Neural cell (in vitro differentiated cells): ENCODE measurements at regions not wholly inside any gene's neighbourhood (a gene's known extent, or its start where the extent isn't known, plus 50 kb on each side); places are given as distances from the start of the nearest gene placed in this dataset.

ENCODE experiments used
- H2AFZ ChIP-seq: fragments of 200-600, 300-800 bp; sonication (generic), shearing (Covaris generic); 2 replicates; pipeline ENCODE4 v1.6.0; 2014; ENCODE audit warnings: low read depth, mild to moderate bottlenecking, antibody characterized with exemption, low read length, moderate library complexity
- H3F3A ChIP-seq: fragments of 200-600 bp; shearing (Covaris generic); 2 replicates; pipeline ENCODE4 v1.6.1; 2016; ENCODE audit warnings: mild to moderate bottlenecking, moderate library complexity, mixed read lengths, antibody characterized with exemption, low read length; ENCODE audit not compliant: insufficient read depth, poor library complexity, severe bottlenecking
- H3K27ac ChIP-seq: fragments of 200-600, 300-800 bp; sonication (generic), shearing (Covaris generic); 2 replicates; pipeline ENCODE4 v1.5.1; 2014; ENCODE audit warnings: mild to moderate bottlenecking, low read length, moderate library complexity
- H3K27me3 ChIP-seq: fragments of 300-800, 200-600 bp; sonication (generic), shearing (Covaris generic); 2 replicates; pipeline ENCODE4 v1.6.0; 2014; ENCODE audit warnings: mild to moderate bottlenecking, low read depth, low read length, moderate library complexity; ENCODE audit not compliant: insufficient read depth
- H3K36me3 ChIP-seq: fragments of 300-800, 200-600 bp; sonication (generic), shearing (Covaris generic); 2 replicates; pipeline ENCODE4 v1.5.1; 2014; ENCODE audit warnings: mild to moderate bottlenecking, antibody characterized with exemption, low read length, moderate library complexity; ENCODE audit not compliant: insufficient read depth
- H3K4me2 ChIP-seq: fragments of 300-800, 200-600 bp; sonication (generic), shearing (Covaris generic); 2 replicates; pipeline ENCODE4 v1.6.0; 2014; ENCODE audit warnings: mild to moderate bottlenecking, low read length
- H3K4me3 ChIP-seq: fragments of 300-800, 200-600 bp; sonication (generic), shearing (Covaris generic); 2 replicates; pipeline ENCODE4 v1.5.1; 2014; ENCODE audit warnings: mild to moderate bottlenecking, low read length, moderate library complexity
- H3K79me2 ChIP-seq: fragments of 200-600 bp; shearing (Covaris generic); replicated peaks from 2 replicates; pipeline ENCODE4 v1.6.0; 2014; ENCODE audit warnings: mild to moderate bottlenecking, low read length, moderate library complexity; ENCODE audit not compliant: insufficient read depth
- H3K9ac ChIP-seq: fragments of 300-800, 200-600 bp; sonication (generic), shearing (Covaris generic); 2 replicates; pipeline ENCODE4 v1.6.1; 2016; ENCODE audit warnings: mild to moderate bottlenecking, low read length, mixed read lengths
- H3K9me2 ChIP-seq: fragments of 200-600 bp; shearing (Covaris generic); 2 replicates; pipeline ENCODE4 v1.6.1; 2016; ENCODE audit warnings: mild to moderate bottlenecking, low read length, mixed read lengths; ENCODE audit not compliant: insufficient read depth
- H3K9me3 ChIP-seq: fragments of 200-600, 300-800 bp; sonication (generic), shearing (Covaris generic); 2 replicates; pipeline ENCODE4 v1.6.1; 2016; ENCODE audit warnings: mild to moderate bottlenecking, mixed run types, low read length, moderate library complexity, mixed read lengths
- H4K20me1 ChIP-seq: fragments of 200-600 bp; shearing (Covaris generic); 2 replicates; pipeline ENCODE4 v1.6.1; 2016; ENCODE audit warnings: mild to moderate bottlenecking, mixed run types; ENCODE audit not compliant: insufficient read depth
- CTCF ChIP-seq: fragments of 450-650 bp; IDR thresholded peaks from 2 replicates; pipeline ENCODE4 v1.5.1; 2014; ENCODE audit warnings: antibody characterized with exemption, mild to moderate bottlenecking, moderate library complexity; ENCODE audit not compliant: poor library complexity, severe bottlenecking
- EP300 ChIP-seq: fragments of 450-650 bp; conservative IDR thresholded peaks from 2 replicates; pipeline ENCODE4 v1.6.1; 2014; ENCODE audit warnings: antibody characterized with exemption, mild to moderate bottlenecking, moderate library complexity; ENCODE audit not compliant: poor library complexity, severe bottlenecking
- EZH2 ChIP-seq: fragments of 200-600, 300-800 bp; shearing (Covaris generic), sonication (generic); IDR thresholded peaks from 2 replicates; pipeline ENCODE4 v1.6.1; 2014; ENCODE audit warnings: antibody characterized with exemption, low read length, borderline replicate concordance, mild to moderate bottlenecking; ENCODE audit not compliant: insufficient read depth, poor library complexity, severe bottlenecking
- MXI1 ChIP-seq: fragments of 450-650 bp; conservative IDR thresholded peaks from 2 replicates; pipeline ENCODE4 v1.6.1; 2014; ENCODE audit warnings: antibody characterized with exemption, mild to moderate bottlenecking; ENCODE audit not compliant: poor library complexity, severe bottlenecking
- POLR2AphosphoS5 ChIP-seq: IDR thresholded peaks from 2 replicates; pipeline ENCODE4 v1.6.1; 2012
- RAD21 ChIP-seq: fragments of 450-650 bp; conservative IDR thresholded peaks from 2 replicates; pipeline ENCODE4 v1.6.1; 2014; ENCODE audit warnings: antibody characterized with exemption, mild to moderate bottlenecking, moderate library complexity
- REST ChIP-seq: IDR thresholded peaks from 2 replicates; pipeline ENCODE4 v1.6.1; 2012; ENCODE audit warnings: borderline replicate concordance
- SMC3 ChIP-seq: fragments of 450-650 bp; conservative IDR thresholded peaks from 2 replicates; pipeline ENCODE4 v1.6.1; 2014; ENCODE audit warnings: antibody characterized with exemption, mild to moderate bottlenecking, moderate library complexity; ENCODE audit not compliant: poor library complexity
- TAF1 ChIP-seq: IDR thresholded peaks from 2 replicates; pipeline ENCODE4 v1.6.1; 2012; ENCODE audit warnings: low read depth

- H3K27me3 ChIP-seq: no peaks in the 10 kb centered on the region
These were observed 1015.1 kb upstream of the EEF2KMT start for GRCh38 chr16:6112700-6113099.

GRCh38 chr16:6111390-6111789, 1013.8 kb upstream of the EEF2KMT start:
- no peak overlapping the region for H3K4me3 ChIP-seq
- H3K36me3 ChIP-seq: no peaks in the 10 kb centered on the region
- H3K27me3 ChIP-seq: no peaks in the 10 kb centered on the region
- H3K9ac ChIP-seq: no peak overlapping the region
- H3K27ac ChIP-seq: no peak overlapping the region
- peaks cover 14% of the 10 kb centered on the region for H3F3A ChIP-seq
- no peaks in the 10 kb centered on the region for H3K9me2 ChIP-seq
- no peaks in the 10 kb centered on the region for H4K20me1 ChIP-seq
- H2AFZ ChIP-seq: no peak overlapping the region
- peaks cover 21% of the 10 kb centered on the region for H3K79me2 ChIP-seq
- H3K4me2 ChIP-seq: no peak overlapping the region
- H3K9me3 ChIP-seq: no peaks in the 10 kb centered on the region
- TF ChIP-seq REST (no peak), SMC3 (no peak), RAD21 (no peak), POLR2AphosphoS5 (no peak), EZH2 (no peak), CTCF (no peak)

More at GRCh38 chr16:6112700-6113099, 1015.1 kb upstream of the EEF2KMT start:
- Histone ChIP-seq H3K27ac (peak overlapping the region; percentile 88), H4K20me1 (no peaks in the 10 kb centered on the region), H3F3A (peaks cover 14% of the 10 kb centered on the region), H3K9me2 (no peaks in the 10 kb centered on the region), H3K79me2 (peaks cover 26% of the 10 kb centered on the region), H3K4me3 (peak overlapping the region; percentile 54), H3K9ac (peak overlapping the region; percentile 49), H3K36me3 (no peaks in the 10 kb centered on the region), H3K9me3 (no peaks in the 10 kb centered on the region), H3K4me2 (no peak overlapping the region), H2AFZ (no peak overlapping the region)
- no peak for TF ChIP-seq TAF1
- no peak for TF ChIP-seq CTCF
- no peak for TF ChIP-seq EZH2
- TF ChIP-seq REST: no peak
- TF ChIP-seq RAD21: no peak
- TF ChIP-seq MXI1: no peak
- no peak for TF ChIP-seq EP300
- no peak for TF ChIP-seq POLR2AphosphoS5
- TF ChIP-seq SMC3: no peak
